H1 (cell line): ENCODE measurements at regions not wholly inside any gene's neighbourhood (a gene's known extent, or its start where the extent isn't known, plus 50 kb on each side); places are given as distances from the start of the nearest gene placed in this dataset.

Source experiments
- CTCF ChIP-seq, 3 experiments: IDR thresholded peaks; 1 replicate in 2 of 3; 2 replicates in 1 of 3; pipeline versions ENCODE4 v1.5.1 to v1.6.1; 2011; ENCODE audit warnings: low read length in 3 of 3, mild to moderate bottlenecking in 3 of 3, inconsistent platforms in 2 of 3, low read depth in 1 of 3, moderate library complexity in 1 of 3; ENCODE audit not compliant: insufficient read depth in 1 of 3; ENCODE audit errors: control extremely low read depth in 1 of 3
- EGR1 ChIP-seq: IDR thresholded peaks from 2 replicates; pipeline ENCODE4 v1.6.1; 2011; ENCODE audit warnings: low read depth, low read length, borderline replicate concordance
- EP300 ChIP-seq, 2 experiments: IDR thresholded peaks; 1 replicate in 1 of 2; 2 replicates in 1 of 2; pipeline ENCODE4 v1.6.1; 2011 to 2012; ENCODE audit warnings: low read depth in 2 of 2, low read length in 2 of 2, mild to moderate bottlenecking in 2 of 2, borderline replicate concordance in 1 of 2, inconsistent platforms in 1 of 2, moderate library complexity in 1 of 2
- EZH2 ChIP-seq: fragments of 200-600 bp; sonication (generic); IDR thresholded peaks from 2 replicates; pipeline ENCODE4 v1.7.1; 2012; ENCODE audit warnings: low read depth, mild to moderate bottlenecking, moderate library complexity, low read length, inconsistent platforms; ENCODE audit not compliant: severe bottlenecking
- HDAC2 ChIP-seq, 2 experiments: fragments of 300-600 bp in 1 of 2; sonication (generic) in 1 of 2; IDR thresholded peaks; 2 replicates each; pipeline ENCODE4 v1.6.1; 2011 to 2012; ENCODE audit warnings: low read depth in 2 of 2, low read length in 2 of 2, mild to moderate bottlenecking in 2 of 2, moderate library complexity in 2 of 2, borderline replicate concordance in 1 of 2, inconsistent platforms in 1 of 2
- HDAC6 ChIP-seq: IDR thresholded peaks from one replicate; pipeline ENCODE4 v1.7.1; 2012; ENCODE audit warnings: low read depth, mild to moderate bottlenecking, inconsistent platforms, low read length, moderate library complexity
- NANOG ChIP-seq: IDR thresholded peaks from 2 replicates; pipeline ENCODE4 v1.6.1; 2011; ENCODE audit warnings: low read length, low read depth, mild to moderate bottlenecking, inconsistent platforms; ENCODE audit not compliant: insufficient read depth, poor library complexity, severe bottlenecking
- POLR2A ChIP-seq, 2 experiments: IDR thresholded peaks; 1 replicate in 1 of 2; 2 replicates in 1 of 2; pipeline ENCODE4 v1.6.1; 2011; ENCODE audit warnings: low read depth in 2 of 2, low read length in 2 of 2, mild to moderate bottlenecking in 2 of 2; ENCODE audit errors: control extremely low read depth in 1 of 2
- SP4 ChIP-seq: IDR thresholded peaks from 2 replicates; pipeline ENCODE4 v1.6.1; 2012; ENCODE audit warnings: low read length, inconsistent platforms
- USF2 ChIP-seq: IDR thresholded peaks from 2 replicates; pipeline ENCODE4 v1.6.1; 2011; ENCODE audit warnings: low read length, improper control_type of control experiment

GRCh38 chr9:16215353-16215680 is 655.2 kb downstream of the BNC2 start:
- TF ChIP-seq NANOG (no peak), HDAC6 (no peak), POLR2A (IDR thresholded peaks at IDR 0.05; ENCODE audit: control extremely low read depth in 1 of 2, low read depth in 2 of 2, low read length in 2 of 2) (no peak), CTCF (IDR thresholded peaks at IDR 0.05; ENCODE audit: control extremely low read depth in 1 of 3, insufficient read depth in 1 of 3, low read depth in 1 of 3, low read length in 3 of 3) (no peak), HDAC2 (IDR thresholded peaks at IDR 0.05; ENCODE audit: borderline replicate concordance in 1 of 2, low read depth in 2 of 2, low read length in 2 of 2) (no peak), EP300 (IDR thresholded peaks at IDR 0.05; ENCODE audit: borderline replicate concordance in 1 of 2, low read depth in 2 of 2, low read length in 2 of 2) (no peak), SP4 (no peak), EZH2 (no peak), USF2 (no peak), EGR1 (no peak)
